Ammon's horn (tissue), 1 donor: ENCODE measurements at regions not wholly inside any gene's neighbourhood (a gene's known extent, or its start where the extent isn't known, plus 50 kb on each side); places are given as distances from the start of the nearest gene placed in this dataset.
"Not testable (repeated sequence)": the region's sequence is repeated elsewhere in the genome, so short reads cannot be mapped to it uniquely, and the experiment has no call there.

ENCODE experiments used
- DNase-seq: peaks from one replicate; pipeline ENCODE4 v3.0.0-alpha.2; 2016; ENCODE audit warnings: low spot score

- no peak for DNase-seq
Observed at GRCh38 chr1:232416026-232416568, 213.8 kb downstream of the SIPA1L2 start.

- not testable (repeated sequence) for DNase-seq
Observed at GRCh38 chr1:232415481-232415880, 214.5 kb downstream of the SIPA1L2 start.

GRCh38 chr1:232414100-232414499, 215.8 kb downstream of the SIPA1L2 start:
- DNase-seq = no peak

DNA sequence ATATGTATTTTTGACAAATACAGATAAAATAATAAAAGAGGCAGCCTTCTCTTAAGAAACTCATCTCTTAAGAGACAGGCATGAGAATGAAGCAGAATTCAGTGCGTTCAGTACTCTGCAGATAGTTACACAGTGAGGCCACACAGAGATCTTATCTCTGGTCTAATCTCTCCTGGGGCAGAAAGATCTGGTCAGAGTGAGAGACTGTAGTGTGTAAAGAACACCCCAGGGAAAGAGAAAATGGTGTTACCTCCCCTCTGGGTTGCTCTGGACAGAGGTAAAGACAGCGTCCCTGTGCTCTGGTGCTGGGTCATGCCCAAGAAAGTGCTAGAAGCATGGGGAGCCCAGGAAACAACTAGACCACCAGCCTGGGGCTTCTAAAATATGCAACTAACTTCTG, 216.3 kb downstream of the SIPA1L2 start:
- DNase-seq = no peak

DNA sequence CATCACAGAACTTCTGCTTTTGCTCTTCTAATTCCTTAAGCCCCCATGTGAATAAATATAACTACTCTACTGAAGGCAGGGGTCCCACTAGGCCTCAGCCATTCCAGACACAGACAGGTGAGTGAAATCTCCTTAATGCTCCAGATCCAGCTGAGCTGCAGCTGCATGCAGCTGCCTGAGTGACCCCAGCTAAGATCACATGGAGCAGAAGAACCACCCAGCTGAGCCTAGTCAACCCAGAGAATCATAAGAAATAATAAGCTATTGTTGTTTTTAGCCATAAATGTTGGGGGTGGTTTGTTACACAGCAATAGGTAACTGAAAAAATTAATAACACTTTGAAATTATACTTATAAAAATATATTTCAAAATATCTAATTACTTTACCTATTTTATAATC, 220.3 kb downstream of the SIPA1L2 start:
- no peak for DNase-seq

DNA sequence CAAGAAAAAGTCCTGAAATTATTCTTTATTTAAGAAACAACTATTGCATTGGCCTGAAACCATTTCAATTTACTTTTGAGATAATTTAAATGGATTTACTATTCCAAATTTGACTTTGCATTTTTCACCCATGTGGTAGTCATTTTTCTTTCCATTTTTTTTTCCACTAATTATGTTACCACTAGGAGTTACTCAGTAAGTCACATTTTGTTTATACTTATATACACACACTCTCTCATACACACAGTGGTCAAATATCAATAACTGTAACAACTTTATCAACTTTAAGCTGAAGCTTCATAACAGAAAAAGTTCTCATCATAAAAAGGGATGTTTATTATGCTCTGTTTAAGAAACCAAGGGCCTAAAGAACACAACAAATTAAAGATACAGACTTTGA, 222.8 kb downstream of the SIPA1L2 start:
- no peak for DNase-seq

DNA sequence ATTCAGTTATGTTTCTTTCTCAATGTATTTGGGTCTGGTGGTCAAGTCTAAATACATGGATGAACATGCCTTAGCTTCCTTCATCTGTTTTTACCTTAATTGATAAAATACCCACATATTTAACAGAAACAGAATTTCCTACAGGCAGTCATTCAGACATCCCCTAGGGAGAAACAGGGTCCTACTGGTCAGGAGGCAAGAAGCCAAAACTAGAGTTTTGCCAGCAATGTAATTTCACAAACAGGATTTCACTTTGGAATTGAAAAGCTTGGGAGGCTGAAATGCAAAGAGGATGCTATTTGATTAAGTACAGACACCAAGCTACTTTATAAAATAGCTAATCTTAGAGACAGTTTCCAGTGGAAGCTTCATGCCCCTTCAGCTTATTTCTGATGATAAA, 224.2 kb downstream of the SIPA1L2 start:
- no peak for DNase-seq

DNA sequence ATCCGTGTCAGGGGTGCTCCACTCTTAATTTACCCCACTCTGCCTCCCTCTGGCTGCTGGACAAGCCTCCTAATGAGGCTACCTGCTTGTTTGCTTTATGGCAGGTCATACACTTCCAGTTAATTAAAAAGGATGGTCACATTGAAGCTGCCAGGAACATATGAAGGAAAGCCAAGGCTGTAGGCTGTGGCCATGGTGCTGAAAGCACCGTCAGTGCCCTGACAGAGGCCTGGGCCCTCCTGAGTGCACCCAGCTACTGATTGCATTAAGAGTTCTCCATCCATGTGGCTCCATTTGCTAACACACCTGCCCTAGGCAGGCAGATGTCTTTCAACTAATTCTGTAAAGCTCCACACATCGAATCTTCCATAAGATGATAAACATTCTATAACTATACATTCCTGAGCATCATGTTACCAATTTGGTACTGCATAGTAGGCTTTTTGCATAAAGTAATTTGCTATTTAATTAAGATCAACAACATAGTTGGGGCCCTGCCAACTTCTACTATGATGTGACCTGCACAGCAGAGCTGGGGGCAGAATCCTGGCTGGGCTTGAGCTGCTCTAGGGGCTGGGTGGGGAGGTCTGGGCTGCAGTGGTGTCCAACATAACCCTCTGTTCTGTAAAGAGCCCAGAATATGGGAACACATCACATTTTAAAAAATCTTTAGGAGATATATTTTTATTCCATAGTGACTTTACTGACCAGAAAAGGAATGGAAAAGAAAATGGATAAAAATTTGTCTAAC, 224.8 kb downstream of the SIPA1L2 start:
- no peak for DNase-seq

DNA sequence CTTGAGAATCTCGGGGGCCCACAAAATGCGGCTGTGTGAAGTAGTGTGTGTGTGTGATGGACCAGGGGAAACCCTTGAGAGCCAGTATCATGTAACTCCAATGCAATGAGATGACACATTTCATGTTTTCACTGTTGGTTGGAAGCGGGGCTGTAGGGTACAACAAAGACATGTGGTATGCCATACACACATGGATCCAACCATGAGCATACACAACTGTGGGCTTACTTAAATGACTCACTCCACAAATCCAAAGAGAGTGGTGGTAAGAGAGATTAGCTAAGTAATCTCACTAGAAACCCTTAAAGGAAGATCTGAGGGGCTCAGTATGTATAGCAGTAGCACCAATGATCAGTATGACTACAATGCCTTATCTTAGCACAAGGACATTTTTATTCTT, 225.7 kb downstream of the SIPA1L2 start:
- DNase-seq = no peak

DNA sequence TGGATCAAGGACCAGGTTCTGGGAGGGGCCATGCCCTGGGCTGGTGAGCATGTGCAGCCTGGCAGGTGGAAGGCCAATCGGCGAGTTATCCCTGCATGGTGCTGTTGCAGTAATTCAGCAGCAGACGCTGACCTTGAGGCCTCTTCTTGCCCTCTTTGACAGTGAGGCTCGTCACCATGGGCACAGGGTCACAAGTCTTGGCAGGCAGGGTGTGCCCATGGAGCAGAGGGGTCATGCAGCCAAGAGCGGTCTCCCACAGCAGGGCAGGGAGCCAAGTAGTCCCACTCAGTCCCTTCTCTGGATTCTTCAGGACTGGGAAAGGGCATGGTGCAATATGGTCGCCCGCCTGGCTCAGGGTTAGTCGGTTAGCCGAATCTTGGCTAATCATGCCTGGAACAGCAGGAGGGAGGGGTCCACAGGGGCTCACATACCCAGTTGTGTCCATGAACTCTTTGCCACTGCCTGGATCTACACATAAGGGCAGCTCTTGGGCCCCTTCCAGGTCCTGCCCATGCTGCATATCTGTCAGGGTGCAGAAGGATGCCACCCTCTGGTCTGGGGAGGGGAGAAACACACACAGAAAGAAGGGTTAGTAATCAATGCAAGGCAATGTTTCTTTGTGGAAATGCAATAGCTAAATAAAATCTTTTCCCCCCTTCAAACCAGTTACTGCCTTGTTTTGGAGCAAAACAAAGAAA, 226.8 kb downstream of the SIPA1L2 start:
- DNase-seq = no peak

DNA sequence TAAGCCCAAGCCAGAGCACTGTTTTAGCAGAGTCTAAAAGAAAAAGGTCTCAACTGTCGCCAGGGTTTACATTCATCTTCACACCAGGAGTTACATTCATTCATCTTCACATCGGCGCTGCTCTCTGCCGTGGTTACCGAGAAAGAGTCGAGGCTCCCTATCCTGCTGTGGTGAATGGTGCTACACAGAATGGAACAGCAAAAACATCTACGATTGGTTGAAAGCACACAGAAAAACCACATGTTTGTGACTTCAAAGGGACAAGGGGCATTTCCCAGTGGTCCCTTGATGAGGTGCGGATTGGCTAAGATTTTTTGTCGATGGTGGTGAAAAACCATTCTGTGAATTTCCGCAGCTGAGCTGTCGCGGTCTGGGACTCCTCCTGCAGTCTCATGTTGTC, 231.1 kb downstream of the SIPA1L2 start:
- DNase-seq = no peak

GRCh38 chr1:232393444-232394146, 236.3 kb downstream of the SIPA1L2 start:
- DNase-seq = no peak

GRCh38 chr1:232393010-232393409, 236.9 kb downstream of the SIPA1L2 start:
- DNase-seq = no peak

DNA sequence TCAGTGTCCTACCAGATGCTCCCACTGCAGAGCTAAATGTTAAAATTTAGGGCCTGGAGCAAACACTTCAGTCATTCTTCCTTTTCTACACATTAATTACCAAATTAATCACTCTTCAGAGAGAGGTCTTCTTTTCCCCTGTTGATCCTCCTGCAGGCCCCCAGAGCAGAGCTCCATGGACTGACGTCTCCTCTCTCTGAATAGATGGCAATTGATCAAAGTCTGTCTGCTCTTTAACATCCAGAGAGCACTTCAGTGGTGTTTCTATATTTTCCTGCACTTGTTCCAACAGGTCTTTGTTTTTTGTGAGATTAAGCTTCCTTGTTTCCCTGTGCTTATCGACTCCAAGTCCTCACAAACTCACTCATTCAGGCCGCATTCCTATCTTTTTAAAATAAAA, 239.3 kb downstream of the SIPA1L2 start:
- DNase-seq = no peak

DNA sequence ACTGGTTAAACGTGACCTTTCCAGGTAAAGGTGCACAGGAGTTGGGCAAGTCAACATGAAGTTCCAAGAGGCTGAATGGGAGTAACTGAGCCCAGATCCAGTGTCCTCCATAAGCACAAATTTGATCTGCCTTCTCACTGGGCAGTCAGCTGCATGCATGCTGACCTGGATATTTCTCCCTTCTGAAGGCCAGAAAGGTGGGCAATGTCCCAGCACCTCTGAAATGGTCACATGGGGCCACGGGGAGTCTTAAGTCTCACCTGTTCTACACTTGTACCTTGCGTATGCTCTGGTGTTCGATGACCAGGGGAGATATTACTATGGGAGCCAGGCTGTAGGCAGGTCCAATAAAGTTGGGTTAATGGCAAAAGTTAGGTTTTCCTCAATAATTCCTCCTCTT, 240.2 kb downstream of the SIPA1L2 start:
- DNase-seq = no peak

GRCh38 chr1:232388363-232388762, 241.6 kb downstream of the SIPA1L2 start:
- DNase-seq = no peak

DNA sequence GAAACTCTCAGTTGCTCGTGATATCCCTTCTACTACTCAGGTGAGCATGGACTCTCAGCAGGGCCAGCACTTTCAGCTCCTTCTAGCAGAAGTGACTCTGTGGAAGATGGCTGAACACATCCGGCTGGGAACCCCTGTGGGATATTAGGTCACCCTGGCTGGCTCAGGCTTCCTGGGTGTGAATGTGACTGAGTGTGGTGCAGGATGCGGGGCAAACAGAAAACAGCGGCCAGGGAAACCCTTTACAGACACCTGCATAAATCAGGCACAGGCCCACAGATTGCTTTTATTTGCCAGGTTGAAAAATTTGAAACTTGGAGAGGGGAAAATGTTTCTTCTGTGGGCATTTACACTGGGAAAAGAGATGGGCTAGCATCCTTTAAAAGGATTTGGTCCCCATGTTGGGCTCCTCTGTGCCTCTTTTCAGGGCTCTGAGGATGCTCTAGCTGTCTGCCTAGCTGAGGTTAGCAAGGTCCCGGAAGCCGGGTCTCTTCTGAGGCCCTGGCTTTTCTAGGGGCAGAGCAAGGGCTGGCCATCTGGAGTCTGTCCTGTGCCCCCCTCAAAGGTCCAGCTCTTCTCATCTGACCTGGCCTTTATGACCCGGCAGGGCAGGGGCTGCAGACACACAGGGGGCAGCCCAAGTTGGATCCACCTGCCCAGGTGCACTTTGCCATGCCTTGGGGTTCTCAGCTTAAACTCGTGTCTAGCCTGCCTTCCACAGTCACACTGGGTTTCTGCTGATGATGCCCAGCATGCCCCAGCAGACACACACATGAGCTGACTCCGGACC, 243.0 kb downstream of the SIPA1L2 start:
- DNase-seq = no peak

- DNase-seq = no peak
Observed at GRCh38 chr1:232386294-232386693, 243.6 kb downstream of the SIPA1L2 start.

DNA sequence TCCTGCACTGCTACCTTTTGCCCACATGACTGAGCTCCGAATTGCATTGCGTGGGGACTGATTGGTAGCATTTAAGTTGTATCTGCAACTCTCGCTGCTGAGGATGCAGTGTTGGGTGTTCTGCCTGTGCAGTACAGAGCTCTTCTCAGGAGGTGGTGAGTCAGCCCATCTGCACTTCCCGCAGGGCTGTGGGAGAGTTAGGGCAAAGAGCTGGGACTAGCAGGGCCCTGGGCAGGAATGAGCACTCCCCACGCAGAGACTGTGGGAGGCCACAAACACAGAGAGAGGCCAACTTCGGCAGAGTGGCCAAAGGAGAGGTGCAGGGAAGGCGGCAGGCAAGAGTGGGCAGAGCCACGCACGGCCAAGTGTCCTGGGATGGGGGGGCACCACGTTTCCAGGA, 244.7 kb downstream of the SIPA1L2 start:
- peak; percentile 58 for DNase-seq

GRCh38 chr1:232384171-232384883, 245.6 kb downstream of the SIPA1L2 start:
- no peak for DNase-seq

DNA sequence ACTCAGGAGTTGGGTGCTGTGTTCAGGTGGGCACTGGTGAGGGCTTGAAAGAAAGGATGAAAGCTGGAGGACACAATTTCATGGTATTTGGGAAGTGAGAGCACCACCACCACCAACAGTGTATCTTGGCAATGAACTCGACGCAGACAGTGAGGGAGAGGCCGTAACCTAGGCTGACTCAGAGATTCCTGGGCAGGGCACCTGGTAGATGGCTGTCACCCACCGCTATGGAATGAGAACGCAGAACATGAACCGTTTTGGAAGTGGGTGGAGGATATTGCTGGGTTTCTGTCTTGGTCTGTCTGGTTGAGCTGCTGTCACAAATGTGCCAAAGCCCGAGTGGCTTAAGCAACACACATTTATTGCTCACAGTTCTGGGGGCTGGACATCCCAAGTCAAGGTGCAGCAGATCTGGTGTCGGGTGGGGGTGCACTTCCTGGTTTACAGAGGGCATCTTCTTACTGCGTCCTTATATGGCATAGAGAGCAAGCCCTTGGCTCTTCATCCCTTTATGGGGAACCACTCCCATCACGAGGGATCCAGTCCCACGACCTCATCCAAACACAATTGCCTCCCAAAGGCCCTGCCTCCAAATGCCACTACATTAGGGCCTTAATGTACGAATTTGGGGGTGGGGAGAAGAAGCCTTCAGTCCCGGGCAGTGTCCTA, 246.3 kb downstream of the SIPA1L2 start:
- DNase-seq = no peak
